Activated CD4-positive, alpha-beta memory T cell treated with anti-CD3 and anti-CD28 coated beads for 36 hours (primary cell): ENCODE measurements at regions not wholly inside any gene's neighbourhood (a gene's known extent, or its start where the extent isn't known, plus 50 kb on each side); places are given as distances from the start of the nearest gene placed in this dataset.
"Not testable (repeated sequence)": the region's sequence is repeated elsewhere in the genome, so short reads cannot be mapped to it uniquely, and the experiment has no call there.

Experiments used
- CTCF ChIA-PET: fragments of 350-600 bp; sonication (Branson Sonifier 250); formaldehyde crosslinking; loops from one replicate; lab custom pipeline; 2021; ENCODE audit warnings: antibody characterized with exemption, inconsistent platforms; lab: Charles Lee
- POLR2A ChIA-PET: fragments of 350-600 bp; sonication (Branson Sonifier 250); formaldehyde crosslinking; loops from one replicate; lab custom pipeline; 2021; ENCODE audit warnings: antibody characterized with exemption; lab: Charles Lee
- DNase-seq: peaks from one replicate; pipeline ENCODE4 v3.0.0-alpha.2; 2020
- H3K27ac Mint-ChIP-seq: one replicate; pipeline ENCODE4 v1.8.0; 2021; ENCODE audit warnings: mixed read lengths
- H3K27me3 Mint-ChIP-seq: one replicate; pipeline ENCODE4 v1.8.0; 2021; ENCODE audit warnings: mixed read lengths
- H3K36me3 Mint-ChIP-seq: one replicate; pipeline ENCODE4 v1.8.0; 2021; ENCODE audit warnings: mixed read lengths
- H3K4me1 Mint-ChIP-seq: one replicate; pipeline ENCODE4 v1.8.0; 2021; ENCODE audit warnings: low read depth, mixed read lengths
- H3K4me3 Mint-ChIP-seq: one replicate; pipeline ENCODE4 v1.8.0; 2021; ENCODE audit warnings: mild to moderate bottlenecking, mixed read lengths
- H3K9me3 Mint-ChIP-seq: one replicate; pipeline ENCODE4 v1.8.0; 2021; ENCODE audit warnings: mixed read lengths
- intact Hi-C: fragments of 100-400 bp; cut with micrococcal nuclease; formaldehyde crosslinking; loops from one replicate; pipeline ENCODE4 v1.15.1; 2023

- no peak for DNase-seq
- no peak overlapping the region for H3K27ac Mint-ChIP-seq
- ChIA-PET POLR2A (no interaction called here), CTCF (no interaction called here)
- intact Hi-C loops, result no loop called here
- no peaks in the 10 kb centered on the region for H3K36me3 Mint-ChIP-seq
- no peaks in the 10 kb centered on the region for H3K9me3 Mint-ChIP-seq
- no peak overlapping the region for H3K4me3 Mint-ChIP-seq
- no peaks in the 10 kb centered on the region for H3K4me1 Mint-ChIP-seq
- no peaks in the 10 kb centered on the region for H3K27me3 Mint-ChIP-seq
Measured at GRCh38 chr7:91358303-91358702, 94.1 kb downstream of the FZD1 start.

- H3K27ac Mint-ChIP-seq, CTCF ChIA-PET, H3K36me3 Mint-ChIP-seq, H3K4me3 Mint-ChIP-seq, H3K9me3 Mint-ChIP-seq, POLR2A ChIA-PET, H3K4me1 Mint-ChIP-seq, H3K27me3 Mint-ChIP-seq, intact Hi-C loops, DNase-seq: not testable (repeated sequence)
Measured at GRCh38 chr7:91365097-91365496, 100.9 kb downstream of the FZD1 start.

DNA sequence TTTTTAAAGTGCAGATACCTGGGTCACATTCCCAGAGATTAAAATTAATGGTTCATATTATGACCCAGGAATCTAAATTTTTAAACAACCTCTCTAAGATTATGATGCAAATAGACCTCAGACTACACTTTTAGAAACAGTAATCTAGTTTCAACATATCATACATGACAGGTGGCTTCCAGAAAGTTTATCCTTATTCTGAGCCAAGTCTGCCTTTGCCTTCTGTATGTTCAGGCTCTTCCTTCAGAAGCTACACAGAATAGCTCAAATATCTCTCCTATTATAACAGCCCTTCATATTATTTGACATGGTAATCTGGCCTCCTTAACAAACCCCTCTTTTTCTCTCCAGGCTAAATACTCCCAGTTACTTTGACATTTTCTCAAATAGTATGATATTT is 101.9 kb downstream of the FZD1 start:
- Mint-ChIP-seq H3K4me3 (no peak overlapping the region), H3K4me1 (no peaks in the 10 kb centered on the region), H3K27me3 (no peaks in the 10 kb centered on the region), H3K27ac (no peak overlapping the region), H3K36me3 (no peaks in the 10 kb centered on the region), H3K9me3 (no peaks in the 10 kb centered on the region)
- POLR2A ChIA-PET, result no interaction called here
- intact Hi-C loops, result no loop called here
- no peak for DNase-seq
- CTCF ChIA-PET, result no interaction called here

- Mint-ChIP-seq H3K4me3 (no peak overlapping the region), H3K36me3 (no peaks in the 10 kb centered on the region), H3K27ac (no peak overlapping the region), H3K27me3 (no peaks in the 10 kb centered on the region), H3K9me3 (no peaks in the 10 kb centered on the region), H3K4me1 (no peaks in the 10 kb centered on the region)
- intact Hi-C loops, result no loop called here
- no peak for DNase-seq
- POLR2A ChIA-PET, result no interaction called here
- CTCF ChIA-PET, result no interaction called here
Measured at GRCh38 chr7:91367812-91368578, 103.8 kb downstream of the FZD1 start.

DNA sequence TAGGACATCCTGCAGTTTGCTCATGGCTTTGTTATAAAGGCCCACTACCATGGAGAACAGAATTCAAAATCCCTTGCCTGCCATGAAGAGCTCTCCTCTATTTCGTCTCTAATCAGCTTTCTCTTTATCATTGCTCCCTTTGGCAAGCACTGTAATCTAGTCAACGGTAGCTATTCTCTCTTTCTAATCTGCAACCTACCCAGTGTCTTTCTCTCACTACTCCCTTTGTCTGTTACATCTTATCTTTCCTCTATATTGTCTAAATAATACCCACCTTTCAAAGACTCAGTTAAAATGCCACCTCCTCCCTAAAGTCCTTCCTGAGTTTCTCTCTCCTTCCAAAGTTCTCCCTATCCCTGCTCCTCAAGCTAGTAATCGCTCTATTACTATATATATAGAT is 108.1 kb downstream of the FZD1 start:
- intact Hi-C loops, result no loop called here
- H3K9me3 Mint-ChIP-seq, result no peaks in the 10 kb centered on the region
- no peak for DNase-seq
- no peak overlapping the region for H3K27ac Mint-ChIP-seq
- H3K27me3 Mint-ChIP-seq, result no peaks in the 10 kb centered on the region
- H3K4me1 Mint-ChIP-seq, result no peaks in the 10 kb centered on the region
- no peak overlapping the region for H3K4me3 Mint-ChIP-seq
- H3K36me3 Mint-ChIP-seq, result no peaks in the 10 kb centered on the region
- ChIA-PET CTCF (no interaction called here), POLR2A (no interaction called here)

GRCh38 chr7:91373111-91373800 is 109.0 kb downstream of the FZD1 start:
- intact Hi-C loops, result no loop called here
- no peaks in the 10 kb centered on the region for H3K36me3 Mint-ChIP-seq
- ChIA-PET POLR2A (no interaction called here), CTCF (no interaction called here)
- no peaks in the 10 kb centered on the region for H3K4me1 Mint-ChIP-seq
- DNase-seq, result no peak
- no peaks in the 10 kb centered on the region for H3K9me3 Mint-ChIP-seq
- H3K4me3 Mint-ChIP-seq, result no peak overlapping the region
- H3K27me3 Mint-ChIP-seq, result no peaks in the 10 kb centered on the region
- no peak overlapping the region for H3K27ac Mint-ChIP-seq

GRCh38 chr7:91374321-91374989 is 110.2 kb downstream of the FZD1 start:
- DNase-seq, result no peak
- no peaks in the 10 kb centered on the region for H3K9me3 Mint-ChIP-seq
- ChIA-PET POLR2A (no interaction called here), CTCF (no interaction called here)
- H3K4me3 Mint-ChIP-seq, result no peak overlapping the region
- H3K27ac Mint-ChIP-seq, result no peak overlapping the region
- no peaks in the 10 kb centered on the region for H3K36me3 Mint-ChIP-seq
- H3K4me1 Mint-ChIP-seq, result no peaks in the 10 kb centered on the region
- intact Hi-C loops, result no loop called here
- H3K27me3 Mint-ChIP-seq, result no peaks in the 10 kb centered on the region

GRCh38 chr7:91375378-91375777 is 111.1 kb downstream of the FZD1 start:
- POLR2A ChIA-PET, result no interaction called here
- intact Hi-C loops, result no loop called here
- DNase-seq, result no peak
- H3K4me1 Mint-ChIP-seq, result no peaks in the 10 kb centered on the region
- H3K4me3 Mint-ChIP-seq, result no peak overlapping the region
- H3K36me3 Mint-ChIP-seq, result no peaks in the 10 kb centered on the region
- H3K27ac Mint-ChIP-seq, result no peak overlapping the region
- H3K27me3 Mint-ChIP-seq, result no peaks in the 10 kb centered on the region
- no peaks in the 10 kb centered on the region for H3K9me3 Mint-ChIP-seq
- CTCF ChIA-PET, result no interaction called here

- Mint-ChIP-seq H3K9me3 (no peaks in the 10 kb centered on the region), H3K4me3 (no peak overlapping the region), H3K4me1 (no peaks in the 10 kb centered on the region), H3K27me3 (no peaks in the 10 kb centered on the region), H3K27ac (no peak overlapping the region), H3K36me3 (no peaks in the 10 kb centered on the region)
- ChIA-PET CTCF (no interaction called here), POLR2A (no interaction called here)
- intact Hi-C loops, result no loop called here
- no peak for DNase-seq
Measured at GRCh38 chr7:91378131-91378530, 113.9 kb downstream of the FZD1 start.

DNA sequence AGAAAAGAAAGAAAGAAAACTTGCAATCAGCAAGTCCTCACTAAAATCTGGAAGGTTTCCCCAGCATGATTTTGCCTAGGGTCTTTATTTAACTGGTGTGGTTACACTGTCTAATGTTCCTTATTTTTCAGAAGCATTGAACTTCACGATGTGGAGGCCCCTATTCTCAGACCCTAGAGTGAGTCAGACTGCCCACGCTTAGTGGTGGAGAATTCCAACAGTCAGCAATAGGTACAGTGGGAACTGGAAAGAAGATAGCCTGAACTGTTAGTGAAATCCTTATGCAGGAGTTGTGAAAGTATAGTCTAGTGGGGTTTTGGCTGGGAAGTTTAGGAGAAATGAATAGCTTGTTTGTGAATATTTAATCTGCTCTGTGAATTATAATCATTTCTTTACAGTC is 115.0 kb downstream of the FZD1 start:
- Mint-ChIP-seq H3K4me3 (no peak overlapping the region), H3K27ac (no peak overlapping the region), H3K27me3 (no peaks in the 10 kb centered on the region), H3K9me3 (no peaks in the 10 kb centered on the region), H3K36me3 (no peaks in the 10 kb centered on the region), H3K4me1 (no peaks in the 10 kb centered on the region)
- no peak for DNase-seq
- CTCF ChIA-PET, result no interaction called here
- POLR2A ChIA-PET, result no interaction called here
- intact Hi-C loops, result no loop called here

DNA sequence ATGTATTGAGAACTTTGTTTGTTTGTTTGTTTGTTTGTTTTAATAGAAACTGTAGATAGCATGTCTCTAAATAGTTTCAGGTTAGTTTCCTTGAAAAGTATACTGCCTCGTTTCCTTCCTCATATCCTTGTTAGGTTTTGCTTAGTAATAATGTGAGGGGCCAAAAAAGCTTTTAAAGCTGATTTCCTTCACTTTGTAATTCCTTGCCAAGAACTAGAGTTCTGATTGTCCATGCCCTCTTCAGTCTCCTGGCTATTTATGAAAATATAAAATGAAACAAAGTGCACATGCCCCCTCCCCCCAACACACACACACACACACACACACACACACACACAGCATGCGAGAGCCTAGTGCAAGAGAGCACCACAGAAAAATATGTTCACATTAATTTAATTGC is 115.8 kb downstream of the FZD1 start:
- Mint-ChIP-seq H3K4me1 (no peaks in the 10 kb centered on the region), H3K27ac (no peak overlapping the region), H3K9me3 (no peaks in the 10 kb centered on the region), H3K4me3 (no peak overlapping the region), H3K36me3 (no peaks in the 10 kb centered on the region), H3K27me3 (no peaks in the 10 kb centered on the region)
- POLR2A ChIA-PET, result no interaction called here
- no peak for DNase-seq
- intact Hi-C loops, result no loop called here
- CTCF ChIA-PET, result no interaction called here

DNA sequence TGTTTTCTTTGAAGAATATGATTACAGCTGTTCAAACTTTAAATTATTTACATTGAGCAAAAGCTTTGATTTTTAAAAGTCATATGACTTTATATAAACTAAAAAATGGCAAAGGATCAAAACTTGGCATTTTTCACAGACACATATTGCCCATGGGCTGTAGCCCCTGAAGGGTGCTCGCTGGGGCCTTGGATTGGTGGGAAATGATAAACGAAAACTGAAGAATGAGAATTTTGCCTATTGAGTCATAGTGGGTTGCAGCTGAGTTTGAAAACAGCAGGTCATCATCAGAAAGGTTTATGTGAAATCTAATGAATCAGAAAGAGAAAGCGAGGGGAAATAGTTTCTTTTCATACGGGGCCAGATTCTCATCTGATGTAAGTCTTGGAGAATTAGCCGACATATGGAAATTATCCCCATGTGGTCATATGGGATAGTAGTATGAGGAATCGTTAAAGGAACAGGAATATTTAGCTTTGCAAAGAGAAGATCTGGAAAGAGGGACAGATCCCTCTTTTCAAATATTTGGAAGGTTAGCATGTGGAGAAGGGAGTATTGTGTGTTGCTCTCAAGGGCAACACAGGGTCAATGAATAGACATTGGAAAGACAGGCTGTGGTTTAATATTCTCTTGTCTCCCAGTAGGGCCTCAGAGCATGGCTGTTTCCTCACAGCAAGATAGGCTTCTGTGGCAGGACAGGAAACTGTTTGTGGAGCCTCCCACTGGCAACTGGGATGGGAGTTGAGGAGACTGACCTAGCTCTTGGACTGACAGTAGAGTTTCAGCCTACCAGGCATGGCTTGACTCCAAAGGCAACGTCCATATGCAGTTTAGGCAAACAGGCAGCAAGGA is 119.0 kb downstream of the FZD1 start:
- H3K4me3 Mint-ChIP-seq, result no peak overlapping the region
- DNase-seq, result no peak
- ChIA-PET POLR2A (no interaction called here), CTCF (no interaction called here)
- intact Hi-C loops, result no loop called here
- no peaks in the 10 kb centered on the region for H3K4me1 Mint-ChIP-seq
- H3K9me3 Mint-ChIP-seq, result no peaks in the 10 kb centered on the region
- H3K27me3 Mint-ChIP-seq, result no peaks in the 10 kb centered on the region
- no peak overlapping the region for H3K27ac Mint-ChIP-seq
- no peaks in the 10 kb centered on the region for H3K36me3 Mint-ChIP-seq
